ENCODE measurements at regions not wholly inside any gene's neighbourhood (a gene's known extent, or its start where the extent isn't known, plus 50 kb on each side); places are given as distances from the start of the nearest gene placed in this dataset.
"Not testable (repeated sequence)": the region's sequence is repeated elsewhere in the genome, so short reads cannot be mapped to it uniquely, and the experiment has no call there.

GRCh38 chr14:39673734-39674133, 241.5 kb upstream of the FBXO33 start:
- no peak for DNase-seq

- DNase-seq = no peak
Observed at GRCh38 chr14:39673270-39673711, 241.1 kb upstream of the FBXO33 start.

GRCh38 chr14:39668449-39668848, 236.2 kb upstream of the FBXO33 start:
- DNase-seq = no peak

GRCh38 chr14:39666386-39666785, 234.2 kb upstream of the FBXO33 start:
- DNase-seq = no peak

GRCh38 chr14:39665075-39665475, 232.8 kb upstream of the FBXO33 start:
- no peak for DNase-seq

- DNase-seq = no peak
Observed at GRCh38 chr14:39664646-39665045, 232.4 kb upstream of the FBXO33 start.

- no peak for DNase-seq
Observed at GRCh38 chr14:39641224-39641623, 209.0 kb upstream of the FBXO33 start.

GRCh38 chr14:39639009-39639408, 206.8 kb upstream of the FBXO33 start:
- not testable (repeated sequence) for DNase-seq

GRCh38 chr14:39628087-39628486, 195.9 kb upstream of the FBXO33 start:
- no peak for DNase-seq

- no peak for DNase-seq
Observed at GRCh38 chr14:39626589-39627576, 194.7 kb upstream of the FBXO33 start.

GRCh38 chr14:39621678-39622077, 189.4 kb upstream of the FBXO33 start:
- DNase-seq = no peak

GRCh38 chr14:39621223-39621622, 189.0 kb upstream of the FBXO33 start:
- no peak for DNase-seq

- no peak for DNase-seq
Observed at GRCh38 chr14:39617537-39617936, 185.3 kb upstream of the FBXO33 start.

- DNase-seq = no peak
Observed at GRCh38 chr14:39615352-39615751, 183.1 kb upstream of the FBXO33 start.

- no peak for DNase-seq
Observed at GRCh38 chr14:39614297-39614923, 182.2 kb upstream of the FBXO33 start.

GRCh38 chr14:39609119-39609518, 176.9 kb upstream of the FBXO33 start:
- DNase-seq = no peak

- DNase-seq = no peak
Observed at GRCh38 chr14:39607978-39608377, 175.7 kb upstream of the FBXO33 start.

GRCh38 chr14:39603942-39604341, 171.7 kb upstream of the FBXO33 start:
- DNase-seq = no peak

GRCh38 chr14:39593377-39593776, 161.1 kb upstream of the FBXO33 start:
- no peak for DNase-seq

GRCh38 chr14:39592116-39592789, 160.0 kb upstream of the FBXO33 start:
- no peak for DNase-seq

- DNase-seq = not testable (repeated sequence)
Observed at GRCh38 chr14:39589882-39590281, 157.6 kb upstream of the FBXO33 start.

- DNase-seq = no peak
Observed at GRCh38 chr14:39582028-39582654, 149.9 kb upstream of the FBXO33 start.

Measured in right lung (tissue), 2 donors.